IMR-90 (cell line): ENCODE measurements at regions not wholly inside any gene's neighbourhood (a gene's known extent, or its start where the extent isn't known, plus 50 kb on each side); places are given as distances from the start of the nearest gene placed in this dataset.

ENCODE experiments used
- ATAC-seq: fragments of 200-7000 bp; cut with Tn5 transposase; 2 replicates; pipeline ENCODE4 v1.9.1; 2020; ENCODE audit warnings: low read depth, mild to moderate bottlenecking, moderate library complexity
- BruUV-seq: library from RNA; stranded (reverse); fragments of 400-500 nt; replicated peaks from 2 replicates; lab custom pipeline; 2021; lab: Mats Ljungman, UMichigan
- CTCF ChIA-PET: fragments of 300-600 bp; formaldehyde crosslinking; extraction: SDS; loops from one replicate; lab custom pipeline; 2021; ENCODE audit warnings: antibody characterized with exemption; lab: Yijun Ruan, JAX
- POLR2A ChIA-PET: fragments of 300-600 bp; sonication (Branson Sonifier 250); formaldehyde crosslinking; loops from one replicate; lab custom pipeline; 2022; ENCODE audit warnings: antibody characterized with exemption; ENCODE audit not compliant: unreplicated experiment; lab: Charles Lee
- DNase-seq: peaks from one replicate; pipeline ENCODE4 v3.0.0; 2013
- H2AFZ ChIP-seq: replicated peaks from 2 replicates; pipeline ENCODE3; 2013; ENCODE audit warnings: low read length, mild to moderate bottlenecking; ENCODE audit not compliant: poor library complexity
- H2AK5ac ChIP-seq: 2 replicates; pipeline ENCODE4 v1.6.1; 2013; ENCODE audit warnings: low read depth, low read length, inconsistent platforms
- H2AK9ac ChIP-seq: replicated peaks from 2 replicates; pipeline ENCODE3; 2013; ENCODE audit warnings: mild to moderate bottlenecking, low read depth, low read length, moderate library complexity; ENCODE audit not compliant: poor library complexity
- H2BK120ac ChIP-seq: 2 replicates; pipeline ENCODE4 v1.6.1; 2013; ENCODE audit warnings: low read depth, low read length, inconsistent platforms
- H2BK15ac ChIP-seq: 3 replicates; pipeline ENCODE4 v1.6.1; 2013; ENCODE audit warnings: low read depth, low read length, inconsistent platforms
- H2BK20ac ChIP-seq: 2 replicates; pipeline ENCODE4 v1.6.1; 2013; ENCODE audit warnings: low read depth, mild to moderate bottlenecking, inconsistent platforms, low read length, moderate library complexity
- H2BK5ac ChIP-seq: 2 replicates; pipeline ENCODE4 v1.6.1; 2013; ENCODE audit warnings: mild to moderate bottlenecking, low read depth, low read length, inconsistent platforms; ENCODE audit not compliant: poor library complexity, severe bottlenecking
- H3K14ac ChIP-seq: replicated peaks from 2 replicates; pipeline ENCODE4 v1.6.1; 2013; ENCODE audit warnings: low read depth, low read length, inconsistent platforms
- H3K18ac ChIP-seq: 2 replicates; pipeline ENCODE4 v1.6.1; 2013; ENCODE audit warnings: low read depth, low read length, control low read depth
- H3K23ac ChIP-seq: 2 replicates; pipeline ENCODE4 v1.6.1; 2013; ENCODE audit warnings: low read depth, low read length, inconsistent platforms
- H3K27ac ChIP-seq: 2 replicates; pipeline ENCODE4 v1.5.1; 2013; ENCODE audit warnings: mild to moderate bottlenecking, control low read depth, low read length; ENCODE audit not compliant: insufficient read depth
- H3K27me3 ChIP-seq: 2 replicates; pipeline ENCODE4 v1.6.1; 2013; ENCODE audit warnings: low read length; ENCODE audit not compliant: control insufficient read depth, insufficient read depth
- H3K36me3 ChIP-seq: 2 replicates; pipeline ENCODE4 v1.6.1; 2013; ENCODE audit warnings: low read length, mixed read lengths; ENCODE audit not compliant: control insufficient read depth, insufficient read depth
- H3K4ac ChIP-seq: 2 replicates; pipeline ENCODE4 v1.6.1; 2013; ENCODE audit warnings: low read depth, low read length, inconsistent platforms
- H3K4me1 ChIP-seq: 2 replicates; pipeline ENCODE4 v1.6.1; 2013; ENCODE audit warnings: low read length, mixed read lengths; ENCODE audit not compliant: control insufficient read depth, insufficient read depth
- H3K4me2 ChIP-seq: 2 replicates; pipeline ENCODE4 v1.6.1; 2013; ENCODE audit warnings: low read depth, mild to moderate bottlenecking, control low read depth, low read length, moderate library complexity
- H3K4me3 ChIP-seq: 2 replicates; pipeline ENCODE4 v1.5.1; 2013; ENCODE audit warnings: low read depth, mild to moderate bottlenecking, control low read depth, low read length, moderate library complexity; ENCODE audit not compliant: insufficient read depth
- H3K56ac ChIP-seq: 2 replicates; pipeline ENCODE4 v1.6.1; 2013; ENCODE audit warnings: low read length, inconsistent platforms; ENCODE audit not compliant: insufficient read depth; ENCODE audit errors: extremely low read depth
- H3K79me1 ChIP-seq, 2 experiments: 2 replicates each; pipeline ENCODE4 v1.6.1; 2013; ENCODE audit warnings: low read length in 2 of 2, inconsistent platforms in 1 of 2, low read depth in 1 of 2
- H3K9ac ChIP-seq: 2 replicates; pipeline ENCODE4 v1.6.1; 2013; ENCODE audit warnings: low read depth, low read length, control low read depth
- H3K9me1 ChIP-seq: 2 replicates; pipeline ENCODE4 v1.6.1; 2013; ENCODE audit warnings: low read length, inconsistent platforms; ENCODE audit not compliant: insufficient read depth
- H3K9me3 ChIP-seq: 2 replicates; pipeline ENCODE4 v1.6.1; 2013; ENCODE audit warnings: low read length; ENCODE audit not compliant: control insufficient read depth, insufficient read depth
- H4K20me1 ChIP-seq: 2 replicates; pipeline ENCODE4 v1.6.1; 2013; ENCODE audit warnings: low read length, inconsistent platforms; ENCODE audit not compliant: insufficient read depth
- H4K5ac ChIP-seq: 2 replicates; pipeline ENCODE4 v1.6.1; 2013; ENCODE audit warnings: mild to moderate bottlenecking, low read depth, low read length, control low read depth
- H4K8ac ChIP-seq, 2 experiments: 2 replicates each; pipeline ENCODE4 v1.6.1; 2013; ENCODE audit warnings: low read depth in 2 of 2, low read length in 2 of 2, control low read depth in 1 of 2, inconsistent platforms in 1 of 2
- H4K91ac ChIP-seq: 2 replicates; pipeline ENCODE4 v1.6.1; 2013; ENCODE audit warnings: low read depth, low read length, inconsistent platforms; ENCODE audit not compliant: insufficient read depth
- CHD1 ChIP-seq: IDR thresholded peaks from 2 replicates; pipeline ENCODE4 v1.6.1; 2012; ENCODE audit warnings: low read depth, low read length, improper control_type of control experiment
- ELK1 ChIP-seq: fragments of 150-350 bp; IDR thresholded peaks from 2 replicates; pipeline ENCODE4 v1.6.1; 2016; ENCODE audit warnings: low read depth, mild to moderate bottlenecking, low read length, moderate library complexity, borderline replicate concordance
- MAZ ChIP-seq: IDR thresholded peaks from 2 replicates; pipeline ENCODE4 v1.6.1; 2012; ENCODE audit warnings: low read depth, mild to moderate bottlenecking, low read length, improper control_type of control experiment, moderate library complexity, borderline replicate concordance
- POLR2A ChIP-seq: IDR thresholded peaks from 2 replicates; pipeline ENCODE4 v1.6.1; 2012; ENCODE audit warnings: mild to moderate bottlenecking, low read depth, low read length
- RAD21 ChIP-seq: IDR thresholded peaks from 2 replicates; pipeline ENCODE4 v1.6.1; 2012; ENCODE audit warnings: low read length, improper control_type of control experiment
- SMC3 ChIP-seq: fragments of 150-350 bp; IDR thresholded peaks from 2 replicates; pipeline ENCODE4 v1.6.1; 2016; ENCODE audit warnings: low read depth, mild to moderate bottlenecking, antibody characterized with exemption, low read length, moderate library complexity
- USF2 ChIP-seq: fragments of 150-350 bp; IDR thresholded peaks from 2 replicates; pipeline ENCODE4 v1.6.1; 2017; ENCODE audit warnings: mild to moderate bottlenecking, antibody characterized with exemption, low read length, low read depth
- WGBS, 2 experiments: methylation state at CpG; one replicate each; pipeline versions ENCODE4 v1.1.5 to v1.1.7; 2013; ENCODE audit warnings: missing lambda C conversion rate in 2 of 2; ENCODE audit not compliant: insufficient read length in 1 of 2; ENCODE audit errors: extremely low coverage in 2 of 2; 5-methylcytosine and 5-hydroxymethylcytosine counted together
- dilution Hi-C: fragments of 300-500 bp; cut with HindIII; formaldehyde crosslinking; loops from one replicate; pipeline ENCODE4 v1.14.3; 2018; ENCODE audit warnings: low sequenced_read_pairs; ENCODE audit not compliant: unreplicated experiment
- in situ Hi-C: fragments of 300-500 bp; cut with MboI; formaldehyde crosslinking; loops from 3 replicates; pipeline ENCODE4 v1.14.3; 2019; ENCODE audit warnings: low sequenced_read_pairs, inconsistent platforms, mixed read lengths
- intact Hi-C: fragments of 100-400 bp; cut with micrococcal nuclease; formaldehyde crosslinking; loops from 2 replicates; pipeline ENCODE4 v1.10.0; 2022

- Histone ChIP-seq H2BK120ac (no peak overlapping the region), H3K4ac (no peak overlapping the region), H3K14ac (no peak overlapping the region), H4K8ac (no peak overlapping the region), H2BK5ac (no peak overlapping the region), H2AFZ (no peak overlapping the region), H3K4me3 (no peak overlapping the region), H3K56ac (no peak overlapping the region), H3K27me3 (no peaks in the 10 kb centered on the region), H3K9me3 (no peaks in the 10 kb centered on the region), H2BK20ac (no peak overlapping the region), H2BK15ac (no peak overlapping the region), H3K27ac (no peak overlapping the region), H3K4me1 (no peaks in the 10 kb centered on the region), H3K4me2 (no peak overlapping the region), H4K91ac (no peak overlapping the region), H3K9me1 (no peaks in the 10 kb centered on the region), H2AK9ac (no peak overlapping the region), H4K20me1 (no peaks in the 10 kb centered on the region), H4K5ac (no peak overlapping the region), H3K9ac (no peak overlapping the region), H2AK5ac (no peak overlapping the region), H3K36me3 (no peaks in the 10 kb centered on the region), H3K79me1 (no peaks in the 10 kb centered on the region), H3K23ac (no peak overlapping the region), H3K18ac (no peak overlapping the region)
- ATAC-seq (no peak), DNase-seq (no peak)
- dilution Hi-C loops = no loop called here
- intact Hi-C loops = no loop called here
- 33% methylated on average over 1 of the region's 4 CpGs; no CpG with 5 or more reads in 1 of the 2 experiments for WGBS, 2 experiments
- TF ChIP-seq RAD21 (no peak), SMC3 (no peak), POLR2A (no peak), CHD1 (no peak), MAZ (no peak), ELK1 (no peak), USF2 (no peak)
- ChIA-PET POLR2A (no interaction called here), CTCF (no interaction called here)
- in situ Hi-C loops = no loop called here
- no TSS peak for BruUV-seq
These were observed 62.5 kb upstream of the BARHL2 start for GRCh38 chr1:90779573-90779972.
